ENCODE measurements at regions not wholly inside any gene's neighbourhood (a gene's known extent, or its start where the extent isn't known, plus 50 kb on each side); places are given as distances from the start of the nearest gene placed in this dataset.

GRCh38 chr17:65455154-65455971, 106.1 kb downstream of the AXIN2 start:
- intact Hi-C loops (cut with DNase I): no loop called here
- Histone ChIP-seq H3K27ac (no peak overlapping the region), H3K4me1 (peaks cover 7% of the 10 kb centered on the region), H3K27me3 (no peaks in the 10 kb centered on the region), H3K9me3 (no peaks in the 10 kb centered on the region), H3K36me3 (no peaks in the 10 kb centered on the region), H3K4me3 (no peak overlapping the region)
- no peak for TF ChIP-seq POLR2AphosphoS5 (IDR thresholded peaks at IDR 0.05; ENCODE audit: insufficient read depth in 1 of 2, low read depth in 1 of 2)
- no peak for TF ChIP-seq POLR2A (IDR thresholded peaks at IDR 0.05)
- TF ChIP-seq CTCF (IDR thresholded peaks at IDR 0.05): no peak
- DNase-seq (ENCODE audit: extremely low spot score in 2 of 2): no peak

- Histone ChIP-seq H3K9me3 (no peaks in the 10 kb centered on the region), H3K36me3 (no peaks in the 10 kb centered on the region), H3K4me1 (peaks cover 7% of the 10 kb centered on the region), H3K27me3 (no peaks in the 10 kb centered on the region), H3K4me3 (no peak overlapping the region), H3K27ac (no peak overlapping the region)
- no peak for DNase-seq (ENCODE audit: extremely low spot score in 2 of 2)
- intact Hi-C loops (cut with DNase I): no loop called here
- no peak for TF ChIP-seq POLR2A (IDR thresholded peaks at IDR 0.05)
These were observed 108.1 kb downstream of the AXIN2 start for GRCh38 chr17:65453204-65453931.

- no peak for DNase-seq (ENCODE audit: extremely low spot score in 2 of 2)
- intact Hi-C loops (cut with DNase I): no loop called here
- Histone ChIP-seq H3K27me3 (no peaks in the 10 kb centered on the region), H3K9me3 (no peaks in the 10 kb centered on the region), H3K4me1 (no peaks in the 10 kb centered on the region), H3K27ac (no peak overlapping the region), H3K36me3 (no peaks in the 10 kb centered on the region), H3K4me3 (no peak overlapping the region)
- no peak for TF ChIP-seq POLR2A (IDR thresholded peaks at IDR 0.05)
- no peak for TF ChIP-seq POLR2AphosphoS5 (IDR thresholded peaks at IDR 0.05; ENCODE audit: insufficient read depth in 1 of 2, low read depth in 1 of 2)
- TF ChIP-seq CTCF (IDR thresholded peaks at IDR 0.05): no peak
These were observed 112.0 kb downstream of the AXIN2 start for GRCh38 chr17:65449495-65449894.

GRCh38 chr17:65447823-65448222, 113.6 kb downstream of the AXIN2 start:
- intact Hi-C loops (cut with DNase I): no loop called here
- DNase-seq (ENCODE audit: extremely low spot score in 2 of 2): no peak
- no peaks in the 10 kb centered on the region for H3K27me3 ChIP-seq
- no peaks in the 10 kb centered on the region for H3K36me3 ChIP-seq
- no peaks in the 10 kb centered on the region for H3K4me1 ChIP-seq
- H3K27ac ChIP-seq: no peak overlapping the region
- TF ChIP-seq POLR2A (IDR thresholded peaks at IDR 0.05): no peak
- TF ChIP-seq POLR2AphosphoS5 (IDR thresholded peaks at IDR 0.05; ENCODE audit: insufficient read depth in 1 of 2, low read depth in 1 of 2): no peak
- TF ChIP-seq CTCF (IDR thresholded peaks at IDR 0.05): no peak
- no peak overlapping the region for H3K4me3 ChIP-seq
- H3K9me3 ChIP-seq: no peaks in the 10 kb centered on the region

GRCh38 chr17:65446838-65447526, 114.5 kb downstream of the AXIN2 start:
- TF ChIP-seq CTCF (IDR thresholded peaks at IDR 0.05) (no peak), POLR2A (IDR thresholded peaks at IDR 0.05) (no peak), POLR2AphosphoS5 (IDR thresholded peaks at IDR 0.05; ENCODE audit: insufficient read depth in 1 of 2, low read depth in 1 of 2) (no peak)
- no peak for DNase-seq (ENCODE audit: extremely low spot score in 2 of 2)
- H3K9me3 ChIP-seq: no peaks in the 10 kb centered on the region
- no peaks in the 10 kb centered on the region for H3K36me3 ChIP-seq
- H3K27me3 ChIP-seq: no peaks in the 10 kb centered on the region
- H3K27ac ChIP-seq: no peak overlapping the region
- H3K4me1 ChIP-seq: no peaks in the 10 kb centered on the region
- H3K4me3 ChIP-seq: no peak overlapping the region
- intact Hi-C loops (cut with DNase I): no loop called here

All from vagina (tissue), 2 donors.